ENCODE measurements at regions not wholly inside any gene's neighbourhood (a gene's known extent, or its start where the extent isn't known, plus 50 kb on each side); places are given as distances from the start of the nearest gene placed in this dataset.

GRCh38 chr1:55593298-55593697 lies 378.1 kb upstream of the USP24 start:
- no peak for TF ChIP-seq CTCF (CRISPR knock-in tag; IDR thresholded peaks at IDR 0.05)
- no peak for TF ChIP-seq JUN (CRISPR knock-in tag; IDR thresholded peaks at IDR 0.05)
- no peak for TF ChIP-seq ZNF547 (CRISPR knock-in tag; IDR thresholded peaks at IDR 0.05)
- no peak for TF ChIP-seq CEBPB (IDR thresholded peaks at IDR 0.05; ENCODE audit: borderline replicate concordance, low read depth, low read length)
